Gastroesophageal sphincter (tissue), 3 donors: ENCODE measurements at regions not wholly inside any gene's neighbourhood (a gene's known extent, or its start where the extent isn't known, plus 50 kb on each side); places are given as distances from the start of the nearest gene placed in this dataset.

Experiments used
- EP300 ChIP-seq: sonication (generic); formaldehyde crosslinking; IDR thresholded peaks from one replicate; pipeline ENCODE4 v1.6.1; 2017; ENCODE audit warnings: antibody characterized with exemption, mild to moderate bottlenecking
- POLR2A ChIP-seq, 2 donors: fragments of 450-650 bp; IDR thresholded peaks; one replicate each; pipeline ENCODE4 v1.6.1; 2017; ENCODE audit warnings: antibody characterized with exemption in 2 of 2, mild to moderate bottlenecking in 2 of 2, moderate library complexity in 1 of 2
- TF ChIP-seq, protein P1 (sequence below), 4 experiments: fragments of 200-600 bp in 2 of 4; fragments of 450-650 bp in 2 of 4; sonication (generic) in 1 of 4; IDR thresholded peaks; one replicate each; pipeline ENCODE4 v1.5.1; 2017 to 2019; ENCODE audit warnings: antibody characterized with exemption in 4 of 4, mild to moderate bottlenecking in 2 of 4, moderate library complexity in 2 of 4

- TF ChIP-seq POLR2A (IDR thresholded peaks at IDR 0.05): no peak
- TF ChIP-seq, protein P1, sequence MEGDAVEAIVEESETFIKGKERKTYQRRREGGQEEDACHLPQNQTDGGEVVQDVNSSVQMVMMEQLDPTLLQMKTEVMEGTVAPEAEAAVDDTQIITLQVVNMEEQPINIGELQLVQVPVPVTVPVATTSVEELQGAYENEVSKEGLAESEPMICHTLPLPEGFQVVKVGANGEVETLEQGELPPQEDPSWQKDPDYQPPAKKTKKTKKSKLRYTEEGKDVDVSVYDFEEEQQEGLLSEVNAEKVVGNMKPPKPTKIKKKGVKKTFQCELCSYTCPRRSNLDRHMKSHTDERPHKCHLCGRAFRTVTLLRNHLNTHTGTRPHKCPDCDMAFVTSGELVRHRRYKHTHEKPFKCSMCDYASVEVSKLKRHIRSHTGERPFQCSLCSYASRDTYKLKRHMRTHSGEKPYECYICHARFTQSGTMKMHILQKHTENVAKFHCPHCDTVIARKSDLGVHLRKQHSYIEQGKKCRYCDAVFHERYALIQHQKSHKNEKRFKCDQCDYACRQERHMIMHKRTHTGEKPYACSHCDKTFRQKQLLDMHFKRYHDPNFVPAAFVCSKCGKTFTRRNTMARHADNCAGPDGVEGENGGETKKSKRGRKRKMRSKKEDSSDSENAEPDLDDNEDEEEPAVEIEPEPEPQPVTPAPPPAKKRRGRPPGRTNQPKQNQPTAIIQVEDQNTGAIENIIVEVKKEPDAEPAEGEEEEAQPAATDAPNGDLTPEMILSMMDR (IDR thresholded peaks at IDR 0.05): no peak
- no peak for TF ChIP-seq EP300
Measured at GRCh38 chr20:25140968-25141367, 54.5 kb upstream of the ENTPD6 start.
